ENCODE measurements at regions not wholly inside any gene's neighbourhood (a gene's known extent, or its start where the extent isn't known, plus 50 kb on each side); places are given as distances from the start of the nearest gene placed in this dataset.

DNA sequence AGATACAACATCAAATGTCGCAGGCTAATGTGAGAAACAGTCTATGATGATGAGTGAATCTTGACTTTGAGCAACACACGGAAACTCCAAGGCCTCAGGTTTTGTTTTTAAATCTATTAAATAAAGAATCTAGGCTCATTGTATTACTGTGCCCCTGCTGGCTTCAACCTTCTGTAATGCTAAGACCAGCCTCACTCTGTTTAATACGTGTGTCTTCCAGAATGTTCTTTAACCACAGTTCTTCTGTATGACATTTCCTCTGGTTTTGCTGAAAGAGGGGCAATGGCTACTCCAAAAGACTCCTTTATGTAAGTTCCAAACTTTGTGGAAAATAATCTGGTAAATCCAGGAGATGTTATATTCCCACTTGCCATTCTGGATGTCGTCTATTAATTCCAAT lies 101.1 kb upstream of the TIAM1 start:
- TF ChIP-seq TAF1 (IDR thresholded peaks at IDR 0.05; ENCODE audit: borderline replicate concordance, insufficient read depth, low read length) = no peak
- TF ChIP-seq, protein P1, sequence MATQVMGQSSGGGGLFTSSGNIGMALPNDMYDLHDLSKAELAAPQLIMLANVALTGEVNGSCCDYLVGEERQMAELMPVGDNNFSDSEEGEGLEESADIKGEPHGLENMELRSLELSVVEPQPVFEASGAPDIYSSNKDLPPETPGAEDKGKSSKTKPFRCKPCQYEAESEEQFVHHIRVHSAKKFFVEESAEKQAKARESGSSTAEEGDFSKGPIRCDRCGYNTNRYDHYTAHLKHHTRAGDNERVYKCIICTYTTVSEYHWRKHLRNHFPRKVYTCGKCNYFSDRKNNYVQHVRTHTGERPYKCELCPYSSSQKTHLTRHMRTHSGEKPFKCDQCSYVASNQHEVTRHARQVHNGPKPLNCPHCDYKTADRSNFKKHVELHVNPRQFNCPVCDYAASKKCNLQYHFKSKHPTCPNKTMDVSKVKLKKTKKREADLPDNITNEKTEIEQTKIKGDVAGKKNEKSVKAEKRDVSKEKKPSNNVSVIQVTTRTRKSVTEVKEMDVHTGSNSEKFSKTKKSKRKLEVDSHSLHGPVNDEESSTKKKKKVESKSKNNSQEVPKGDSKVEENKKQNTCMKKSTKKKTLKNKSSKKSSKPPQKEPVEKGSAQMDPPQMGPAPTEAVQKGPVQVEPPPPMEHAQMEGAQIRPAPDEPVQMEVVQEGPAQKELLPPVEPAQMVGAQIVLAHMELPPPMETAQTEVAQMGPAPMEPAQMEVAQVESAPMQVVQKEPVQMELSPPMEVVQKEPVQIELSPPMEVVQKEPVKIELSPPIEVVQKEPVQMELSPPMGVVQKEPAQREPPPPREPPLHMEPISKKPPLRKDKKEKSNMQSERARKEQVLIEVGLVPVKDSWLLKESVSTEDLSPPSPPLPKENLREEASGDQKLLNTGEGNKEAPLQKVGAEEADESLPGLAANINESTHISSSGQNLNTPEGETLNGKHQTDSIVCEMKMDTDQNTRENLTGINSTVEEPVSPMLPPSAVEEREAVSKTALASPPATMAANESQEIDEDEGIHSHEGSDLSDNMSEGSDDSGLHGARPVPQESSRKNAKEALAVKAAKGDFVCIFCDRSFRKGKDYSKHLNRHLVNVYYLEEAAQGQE (IDR thresholded peaks at IDR 0.05; ENCODE audit: insufficient read depth in 1 of 2, low read depth in 2 of 2, low read length in 2 of 2) = no peak
- TF ChIP-seq SIN3A (IDR thresholded peaks at IDR 0.05; ENCODE audit: borderline replicate concordance, insufficient read depth, low read length) = no peak
- no peak for TF ChIP-seq POLR2AphosphoS5 (IDR thresholded peaks at IDR 0.05; ENCODE audit: low read depth, low read length)
- TF ChIP-seq FOXP2 (optimal IDR thresholded peaks at IDR 0.05; ENCODE audit: borderline replicate concordance, extremely low read depth, extremely low read length, insufficient read depth) = no peak

DNA sequence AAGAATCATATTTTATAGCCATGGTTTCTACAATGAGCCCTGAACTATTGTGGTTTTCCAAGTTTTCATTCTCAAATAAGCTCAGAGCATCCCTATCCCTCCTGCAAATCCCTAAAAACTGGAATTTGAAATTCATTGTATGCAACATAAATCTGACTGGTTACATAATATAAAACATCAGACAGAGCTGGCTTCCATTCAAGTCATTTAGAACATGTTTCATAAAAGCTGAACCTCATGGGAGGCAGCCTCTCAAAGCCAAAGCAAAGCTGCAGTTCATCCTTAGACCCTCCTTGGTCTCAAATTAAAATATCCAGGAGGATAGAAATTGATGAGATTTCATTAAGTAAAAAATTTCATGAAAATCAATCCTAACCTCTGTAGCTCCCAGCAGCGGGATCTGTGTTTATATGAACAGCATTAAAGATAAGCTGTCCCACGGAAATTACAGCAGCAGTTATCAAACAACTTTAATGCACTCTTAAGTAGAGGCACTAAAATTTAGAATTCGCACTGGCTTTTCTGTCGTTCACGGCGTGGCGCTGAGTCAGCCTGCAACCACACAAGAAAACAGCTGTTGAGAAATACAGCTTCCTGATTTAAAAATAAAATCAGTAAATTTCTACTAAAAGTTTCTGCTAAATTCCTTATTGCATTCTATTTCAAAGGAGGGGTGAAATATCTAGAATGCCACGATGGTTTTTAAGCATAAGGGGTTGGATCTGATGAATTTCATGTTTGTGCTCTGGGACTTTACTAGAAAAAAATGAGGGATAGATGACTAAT lies 99.9 kb upstream of the TIAM1 start:
- no peak for TF ChIP-seq FOXP2 (optimal IDR thresholded peaks at IDR 0.05; ENCODE audit: borderline replicate concordance, extremely low read depth, extremely low read length, insufficient read depth)
- TF ChIP-seq SIN3A (IDR thresholded peaks at IDR 0.05; ENCODE audit: borderline replicate concordance, insufficient read depth, low read length) = no peak
- no peak for TF ChIP-seq TAF1 (IDR thresholded peaks at IDR 0.05; ENCODE audit: borderline replicate concordance, insufficient read depth, low read length)
- no peak for TF ChIP-seq POLR2AphosphoS5 (IDR thresholded peaks at IDR 0.05; ENCODE audit: low read depth, low read length)
- TF ChIP-seq, protein P1 (IDR thresholded peaks at IDR 0.05; ENCODE audit: insufficient read depth in 1 of 2, low read depth in 2 of 2, low read length in 2 of 2) = no peak

DNA sequence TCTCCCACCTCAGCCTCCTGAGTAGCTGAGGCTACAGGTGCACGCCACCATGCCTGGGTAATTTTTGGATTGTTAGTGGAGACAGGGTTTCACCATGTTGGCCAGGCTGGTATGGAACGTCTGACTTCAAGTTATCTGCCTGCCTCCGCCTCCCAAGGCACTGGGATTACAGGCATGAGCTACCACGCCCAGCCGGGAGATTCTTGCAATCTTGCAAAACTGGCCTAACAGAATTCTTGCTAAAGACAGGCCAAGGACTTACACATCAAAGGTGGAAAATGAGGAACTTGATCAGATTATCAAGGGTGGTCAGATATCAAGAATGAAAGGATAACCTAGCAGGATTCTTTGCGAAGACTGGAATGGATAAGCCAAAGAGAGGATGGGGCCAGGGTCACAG lies 98.3 kb upstream of the TIAM1 start:
- TF ChIP-seq POLR2AphosphoS5 (IDR thresholded peaks at IDR 0.05; ENCODE audit: low read depth, low read length) (no peak), TAF1 (IDR thresholded peaks at IDR 0.05; ENCODE audit: borderline replicate concordance, insufficient read depth, low read length) (no peak), FOXP2 (optimal IDR thresholded peaks at IDR 0.05; ENCODE audit: borderline replicate concordance, extremely low read depth, extremely low read length, insufficient read depth) (no peak), SIN3A (IDR thresholded peaks at IDR 0.05; ENCODE audit: borderline replicate concordance, insufficient read depth, low read length) (no peak)
- TF ChIP-seq, protein P1 (IDR thresholded peaks at IDR 0.05; ENCODE audit: insufficient read depth in 1 of 2, low read depth in 2 of 2, low read length in 2 of 2) = no peak

DNA sequence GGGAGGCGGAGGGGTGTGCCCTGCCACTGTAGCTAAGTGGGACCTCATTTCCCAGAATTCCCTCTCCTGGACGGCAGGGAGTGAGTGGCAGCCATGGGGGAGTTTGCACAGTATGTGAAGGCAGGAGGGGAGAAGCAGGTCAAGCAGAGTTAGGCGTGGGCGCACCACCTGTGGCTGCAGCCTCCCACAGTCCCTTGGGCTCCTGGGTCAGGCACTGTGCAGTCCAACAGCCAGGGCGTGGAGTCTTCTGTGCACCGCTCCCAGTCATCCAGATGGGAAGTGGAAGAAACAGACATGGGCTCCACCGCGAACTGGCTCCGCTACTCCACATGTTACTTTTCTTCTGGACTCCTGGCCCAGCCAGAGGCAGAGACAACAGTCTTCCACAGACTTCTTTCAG lies 85.4 kb upstream of the TIAM1 start:
- TF ChIP-seq, protein P1 (IDR thresholded peaks at IDR 0.05; ENCODE audit: insufficient read depth in 1 of 2, low read depth in 2 of 2, low read length in 2 of 2) = no peak
- no peak for TF ChIP-seq TAF1 (IDR thresholded peaks at IDR 0.05; ENCODE audit: borderline replicate concordance, insufficient read depth, low read length)
- TF ChIP-seq POLR2AphosphoS5 (IDR thresholded peaks at IDR 0.05; ENCODE audit: low read depth, low read length) = no peak

All from PFSK-1 (cell line).